Neural cell (in vitro differentiated cells): ENCODE measurements at regions not wholly inside any gene's neighbourhood (a gene's known extent, or its start where the extent isn't known, plus 50 kb on each side); places are given as distances from the start of the nearest gene placed in this dataset.

Source experiments
- EP300 ChIP-seq: fragments of 450-650 bp; conservative IDR thresholded peaks from 2 replicates; pipeline ENCODE4 v1.6.1; 2014; ENCODE audit warnings: antibody characterized with exemption, mild to moderate bottlenecking, moderate library complexity; ENCODE audit not compliant: poor library complexity, severe bottlenecking
- EZH2 ChIP-seq: fragments of 200-600, 300-800 bp; shearing (Covaris generic), sonication (generic); IDR thresholded peaks from 2 replicates; pipeline ENCODE4 v1.6.1; 2014; ENCODE audit warnings: antibody characterized with exemption, low read length, borderline replicate concordance, mild to moderate bottlenecking; ENCODE audit not compliant: insufficient read depth, poor library complexity, severe bottlenecking
- RAD21 ChIP-seq: fragments of 450-650 bp; conservative IDR thresholded peaks from 2 replicates; pipeline ENCODE4 v1.6.1; 2014; ENCODE audit warnings: antibody characterized with exemption, mild to moderate bottlenecking, moderate library complexity
- SMC3 ChIP-seq: fragments of 450-650 bp; conservative IDR thresholded peaks from 2 replicates; pipeline ENCODE4 v1.6.1; 2014; ENCODE audit warnings: antibody characterized with exemption, mild to moderate bottlenecking, moderate library complexity; ENCODE audit not compliant: poor library complexity
- TF ChIP-seq, protein P1 (sequence below): fragments of 450-650 bp; IDR thresholded peaks from 2 replicates; pipeline ENCODE4 v1.5.1; 2014; ENCODE audit warnings: antibody characterized with exemption, mild to moderate bottlenecking, moderate library complexity; ENCODE audit not compliant: poor library complexity, severe bottlenecking

DNA sequence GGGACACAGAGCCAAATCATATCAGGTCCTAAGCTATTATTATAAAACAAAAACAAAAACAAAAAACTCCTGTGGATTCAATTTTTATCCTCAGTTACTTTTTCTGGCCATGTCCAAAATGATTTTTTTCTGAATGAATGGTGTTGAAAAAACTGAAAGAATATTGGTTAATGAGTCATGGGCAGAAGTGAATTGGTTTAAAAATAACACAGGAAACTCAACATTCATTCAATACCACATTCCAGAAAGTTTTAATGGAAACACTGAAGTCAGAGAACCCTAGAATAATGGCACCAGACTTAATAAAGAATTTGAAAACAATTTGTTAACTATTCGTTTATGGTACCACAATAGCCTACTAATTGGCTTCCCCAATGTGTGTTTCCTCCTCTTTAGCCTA is 102.4 kb upstream of the CDH9 start:
- TF ChIP-seq, protein P1, sequence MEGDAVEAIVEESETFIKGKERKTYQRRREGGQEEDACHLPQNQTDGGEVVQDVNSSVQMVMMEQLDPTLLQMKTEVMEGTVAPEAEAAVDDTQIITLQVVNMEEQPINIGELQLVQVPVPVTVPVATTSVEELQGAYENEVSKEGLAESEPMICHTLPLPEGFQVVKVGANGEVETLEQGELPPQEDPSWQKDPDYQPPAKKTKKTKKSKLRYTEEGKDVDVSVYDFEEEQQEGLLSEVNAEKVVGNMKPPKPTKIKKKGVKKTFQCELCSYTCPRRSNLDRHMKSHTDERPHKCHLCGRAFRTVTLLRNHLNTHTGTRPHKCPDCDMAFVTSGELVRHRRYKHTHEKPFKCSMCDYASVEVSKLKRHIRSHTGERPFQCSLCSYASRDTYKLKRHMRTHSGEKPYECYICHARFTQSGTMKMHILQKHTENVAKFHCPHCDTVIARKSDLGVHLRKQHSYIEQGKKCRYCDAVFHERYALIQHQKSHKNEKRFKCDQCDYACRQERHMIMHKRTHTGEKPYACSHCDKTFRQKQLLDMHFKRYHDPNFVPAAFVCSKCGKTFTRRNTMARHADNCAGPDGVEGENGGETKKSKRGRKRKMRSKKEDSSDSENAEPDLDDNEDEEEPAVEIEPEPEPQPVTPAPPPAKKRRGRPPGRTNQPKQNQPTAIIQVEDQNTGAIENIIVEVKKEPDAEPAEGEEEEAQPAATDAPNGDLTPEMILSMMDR: no peak
- TF ChIP-seq EP300 (no peak), EZH2 (no peak), RAD21 (no peak), SMC3 (no peak)
